ENCODE measurements at regions not wholly inside any gene's neighbourhood (a gene's known extent, or its start where the extent isn't known, plus 50 kb on each side); places are given as distances from the start of the nearest gene placed in this dataset.

GRCh38 chr12:61701471-61701870 is 558.7 kb upstream of the USP15 start:
- DNase-seq, result no peak

- DNase-seq, result no peak
These were observed 553.4 kb upstream of the USP15 start for GRCh38 chr12:61706783-61707182.

DNA sequence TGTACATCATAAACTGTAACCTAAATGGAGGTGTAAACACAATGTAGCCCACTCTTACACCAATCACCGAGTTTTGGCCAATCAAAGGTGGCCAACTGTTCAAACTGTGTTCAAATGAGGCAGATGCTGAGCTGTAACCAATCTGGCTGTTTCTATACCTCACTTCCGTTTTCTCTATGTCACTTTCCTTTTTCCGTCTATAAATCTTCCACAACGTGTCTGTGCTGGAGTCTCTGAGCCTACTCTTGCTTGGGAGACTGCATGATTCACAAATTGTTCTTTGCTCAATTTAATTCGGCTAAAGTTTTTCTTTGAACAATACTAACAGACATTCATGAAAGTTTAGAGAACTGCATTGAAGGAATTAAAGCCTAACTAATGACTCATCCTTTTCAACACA is 547.1 kb upstream of the USP15 start:
- DNase-seq, result no peak

- no peak for DNase-seq
These were observed 542.2 kb upstream of the USP15 start for GRCh38 chr12:61717986-61718385.

DNA sequence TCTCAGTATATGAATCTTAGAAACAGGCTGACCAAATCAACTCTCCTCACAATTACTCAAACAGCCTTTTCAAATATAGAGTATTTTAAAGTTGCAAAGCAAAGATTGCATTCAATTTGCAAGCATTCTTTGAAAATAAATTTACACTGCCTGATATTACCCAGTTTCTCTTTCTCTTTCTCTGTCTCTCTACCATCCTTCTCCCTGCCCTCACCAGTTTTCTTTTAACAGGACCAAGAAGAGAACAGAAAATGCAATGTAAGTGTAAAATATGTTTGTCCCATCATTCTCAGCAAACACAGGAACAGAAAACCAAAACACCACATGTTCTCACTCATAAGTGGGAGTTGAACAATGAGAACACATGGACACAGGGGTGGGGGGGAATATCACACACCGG is 520.3 kb upstream of the USP15 start:
- no peak for DNase-seq

DNA sequence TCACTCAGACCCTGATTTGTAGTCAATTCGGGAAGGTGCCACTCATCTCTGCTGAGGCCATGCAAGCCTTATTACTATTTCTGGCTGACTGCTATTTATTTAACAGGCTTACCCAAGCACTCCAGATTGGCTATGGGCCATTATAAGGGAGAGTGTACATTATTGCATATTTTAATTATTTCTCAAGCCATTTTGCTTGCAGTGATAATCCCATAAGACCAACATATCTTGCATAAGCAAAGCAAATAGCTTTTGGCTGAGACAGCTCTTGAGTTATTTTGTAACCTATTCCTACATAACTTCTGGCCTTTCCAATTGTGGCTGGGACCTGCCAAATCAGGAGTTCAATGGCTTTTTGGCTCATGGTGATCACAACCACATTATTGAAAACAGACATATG is 509.6 kb upstream of the USP15 start:
- DNase-seq, result no peak

DNA sequence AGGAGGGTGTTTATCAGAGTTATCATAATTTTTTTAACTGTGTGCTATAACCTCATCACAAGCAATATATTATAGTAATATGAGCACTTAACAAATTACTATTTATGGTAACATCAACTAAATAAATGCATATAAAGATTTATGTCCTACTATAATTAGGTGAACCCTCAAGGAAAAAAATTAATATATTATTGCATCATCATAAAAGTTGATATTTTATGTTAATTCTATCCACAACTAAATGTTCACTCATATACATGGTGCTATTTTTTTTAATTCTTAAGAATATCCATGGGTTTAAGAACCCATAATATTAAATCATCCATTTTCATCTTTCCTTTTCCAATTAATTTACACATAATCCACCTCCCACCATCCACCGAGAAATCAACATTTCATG is 506.0 kb upstream of the USP15 start:
- DNase-seq, result no peak

- no peak for DNase-seq
These were observed 502.2 kb upstream of the USP15 start for GRCh38 chr12:61757831-61758505.

- DNase-seq, result no peak
These were observed 501.5 kb upstream of the USP15 start for GRCh38 chr12:61758661-61759060.

DNA sequence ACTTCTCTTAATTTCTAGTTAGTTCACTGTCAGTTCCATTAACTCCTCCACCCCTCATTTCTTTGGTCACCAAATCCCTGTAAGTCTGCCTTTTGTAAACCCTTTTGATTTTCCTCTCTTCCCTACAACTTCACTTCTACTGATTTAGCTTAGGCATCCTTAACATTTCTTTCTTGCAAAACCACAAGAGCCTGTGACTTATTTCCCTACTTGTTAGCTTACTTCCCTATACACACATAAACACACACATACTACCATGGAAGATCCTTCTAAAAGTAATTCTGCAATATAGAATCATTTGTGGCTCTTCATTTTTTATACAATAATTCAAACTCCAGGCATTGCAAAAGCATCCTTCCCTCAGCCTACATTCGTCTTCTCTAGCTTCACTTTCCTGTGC is 494.3 kb upstream of the USP15 start:
- DNase-seq, result no peak

GRCh38 chr12:61780435-61780834 is 479.8 kb upstream of the USP15 start:
- no peak for DNase-seq

- DNase-seq, result no peak
These were observed 479.1 kb upstream of the USP15 start for GRCh38 chr12:61781021-61781581.

DNA sequence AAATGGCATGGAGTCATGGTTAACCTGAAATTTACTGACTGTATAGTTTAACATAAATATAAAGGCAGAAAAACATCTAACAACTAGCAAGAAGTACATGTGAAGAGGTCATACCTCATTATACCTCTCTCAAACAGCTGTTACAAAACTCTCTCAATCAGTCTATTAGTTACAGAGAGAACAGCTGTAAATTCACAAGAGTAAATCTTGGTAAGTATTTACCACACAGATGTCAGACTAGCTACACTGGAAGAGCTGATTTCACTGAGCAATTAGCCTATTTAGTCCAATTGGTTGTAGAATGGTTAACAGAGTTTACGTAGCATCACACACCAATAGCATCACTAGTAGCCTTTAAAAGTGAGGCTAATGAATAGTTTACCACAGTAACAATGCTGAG is 463.4 kb upstream of the USP15 start:
- DNase-seq, result no peak

DNA sequence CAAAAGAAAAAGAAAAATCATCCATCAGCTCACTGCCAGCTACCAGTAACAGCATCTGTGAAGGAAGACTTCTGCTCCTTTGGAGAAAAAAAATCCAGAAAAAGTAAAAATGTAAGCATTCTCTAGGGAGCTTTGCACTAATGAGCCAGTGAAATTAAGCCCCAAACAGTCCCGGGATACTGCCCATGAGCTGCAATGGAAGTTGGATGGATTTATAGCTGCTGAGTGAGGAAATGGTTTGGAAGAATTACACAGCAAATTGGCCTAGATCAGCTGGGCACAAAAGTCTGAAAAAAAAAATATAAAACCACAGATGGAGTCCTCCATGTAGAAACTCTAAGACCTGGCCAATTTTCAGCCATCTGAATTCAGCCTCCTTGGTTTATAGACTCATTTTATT is 462.9 kb upstream of the USP15 start:
- DNase-seq, result no peak

- DNase-seq, result no peak
These were observed 461.4 kb upstream of the USP15 start for GRCh38 chr12:61798778-61799177.

DNA sequence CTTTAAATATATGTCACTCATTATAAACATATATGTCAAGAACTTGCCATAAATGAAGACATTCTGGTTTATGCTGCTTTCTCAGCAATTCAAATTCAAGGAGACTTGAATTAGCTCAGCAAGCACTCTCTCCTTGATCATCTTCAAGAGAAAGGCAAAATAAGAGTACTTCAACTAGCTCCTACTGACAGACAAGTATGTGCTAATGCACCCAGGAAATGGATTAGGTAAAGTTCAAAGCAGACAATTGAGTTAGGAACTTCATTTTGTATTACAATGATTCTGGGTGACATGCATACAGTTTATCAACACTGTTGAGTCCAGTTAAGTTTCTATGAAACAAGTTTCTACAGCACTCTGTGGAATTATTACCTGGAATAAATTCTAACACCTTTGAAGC is 455.9 kb upstream of the USP15 start:
- no peak for DNase-seq

DNA sequence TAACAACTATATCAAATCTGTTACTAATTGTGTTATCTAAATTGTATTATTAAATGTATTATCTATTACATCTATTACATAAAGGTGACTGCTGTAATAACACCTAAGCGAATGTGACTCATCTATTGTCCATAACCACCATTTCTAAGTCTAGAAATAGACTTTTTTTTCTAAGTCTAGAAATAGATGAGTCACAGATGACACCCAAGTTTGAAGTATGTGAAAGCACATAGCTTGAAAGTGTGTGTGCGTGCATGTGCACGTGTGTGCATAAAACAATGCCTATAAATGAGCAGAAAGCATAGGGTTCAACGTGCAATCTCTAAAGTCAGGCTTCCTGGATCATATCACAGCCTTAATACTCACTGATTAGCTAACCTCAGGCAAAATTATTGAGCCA is 451.3 kb upstream of the USP15 start:
- no peak for DNase-seq

GRCh38 chr12:61810486-61810885 is 449.7 kb upstream of the USP15 start:
- no peak for DNase-seq

DNA sequence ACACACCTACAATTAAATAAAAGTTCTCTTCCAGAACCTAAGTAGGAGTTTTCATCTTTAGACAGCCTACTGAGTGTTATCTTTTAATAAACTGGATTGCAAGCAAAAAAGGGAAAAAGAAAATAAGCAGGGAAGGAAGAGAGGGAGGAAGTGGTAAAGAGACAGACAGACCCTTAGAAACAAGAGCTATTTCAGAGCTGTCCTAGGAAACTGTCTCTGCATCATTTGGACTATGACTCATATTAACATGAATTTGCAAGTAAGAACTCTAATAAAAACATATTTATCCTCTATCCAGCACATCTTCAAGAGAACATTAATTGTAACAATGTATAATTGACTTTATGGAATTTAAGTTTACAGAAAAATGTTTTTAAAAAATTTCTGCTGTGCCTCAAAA is 438.8 kb upstream of the USP15 start:
- no peak for DNase-seq

GRCh38 chr12:61823102-61823501 is 437.1 kb upstream of the USP15 start:
- no peak for DNase-seq

GRCh38 chr12:61846765-61847164 is 413.4 kb upstream of the USP15 start:
- no peak for DNase-seq

DNA sequence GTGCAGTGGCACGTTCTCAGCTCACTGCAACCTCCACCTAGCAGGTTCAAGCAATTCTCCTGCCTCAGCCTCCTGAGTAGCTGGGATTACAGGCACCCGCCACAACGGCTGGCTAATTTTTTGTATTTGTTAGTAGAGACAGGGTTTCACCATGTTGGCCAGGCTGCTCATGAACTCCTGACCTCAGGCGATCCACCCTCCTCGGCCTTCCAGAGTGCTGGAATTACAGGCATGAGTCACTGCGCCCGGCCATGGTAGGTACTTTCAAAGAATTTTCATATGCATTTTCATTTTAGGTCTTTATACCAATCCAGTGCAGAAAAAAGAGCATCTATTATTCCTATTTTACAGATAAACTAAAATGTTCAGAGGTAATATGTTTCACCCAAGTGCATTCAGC is 411.3 kb upstream of the USP15 start:
- DNase-seq, result no peak

DNA sequence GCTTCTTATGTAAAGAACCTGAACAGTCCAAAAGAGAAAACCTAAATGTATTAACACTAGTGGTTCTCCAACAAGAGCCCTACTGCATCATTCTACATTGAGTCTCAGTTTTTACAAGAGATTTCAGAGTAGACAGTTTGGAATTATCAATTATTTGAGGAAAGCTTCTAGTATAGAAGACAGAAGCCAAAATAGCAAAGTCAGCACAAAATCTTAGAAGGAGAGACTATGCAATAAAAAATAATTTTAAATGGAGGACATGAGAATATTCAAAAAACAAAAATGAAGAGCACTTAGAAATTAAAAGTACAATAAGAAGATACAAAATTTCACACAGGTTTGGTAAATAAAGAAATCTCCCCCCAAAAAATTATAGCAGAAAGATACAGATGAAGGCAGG is 406.3 kb upstream of the USP15 start:
- no peak for DNase-seq

DNA sequence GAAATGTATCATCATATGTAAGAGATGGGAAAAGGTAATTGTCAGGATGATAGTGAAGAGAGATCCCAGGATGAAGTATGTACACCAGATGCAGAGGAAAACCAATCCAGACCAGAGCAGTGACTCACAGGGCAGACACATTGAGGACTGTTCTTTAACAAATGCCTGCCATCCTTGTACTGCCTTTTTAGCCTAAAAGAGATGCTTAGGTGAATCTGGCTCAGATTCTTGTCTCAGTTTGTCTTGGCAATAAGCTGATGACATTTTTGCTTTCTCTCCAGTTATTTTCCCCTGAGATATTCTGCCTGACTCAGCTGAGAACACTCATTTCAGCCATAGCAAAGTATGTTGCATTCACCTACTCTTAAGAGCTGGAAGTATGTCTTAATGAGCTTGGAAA is 405.3 kb upstream of the USP15 start:
- DNase-seq, result no peak

DNA sequence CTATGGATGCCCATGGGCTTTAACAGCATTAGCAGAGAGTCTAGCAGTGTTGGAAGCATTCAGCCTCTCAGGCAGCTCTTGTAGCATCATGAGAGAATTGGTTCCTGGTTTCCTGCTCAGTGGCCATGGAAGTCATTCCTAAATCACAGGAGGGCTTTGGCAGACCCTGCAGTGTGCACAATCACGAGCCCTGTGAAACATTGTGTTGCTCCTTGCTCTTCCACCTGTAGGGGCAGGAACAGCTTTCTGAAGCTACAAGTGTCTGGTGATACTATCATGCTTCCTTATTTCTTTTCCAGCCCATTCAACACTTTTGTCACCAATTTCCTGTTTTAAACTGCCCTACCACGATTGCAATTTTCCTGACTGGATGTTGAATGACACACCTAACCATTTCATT is 402.2 kb upstream of the USP15 start:
- no peak for DNase-seq
